Kidney epithelial cell (primary cell): ENCODE measurements at regions not wholly inside any gene's neighbourhood (a gene's known extent, or its start where the extent isn't known, plus 50 kb on each side); places are given as distances from the start of the nearest gene placed in this dataset.

Experiments used
- DNase-seq: peaks from one replicate; pipeline ENCODE4 v3.0.0-alpha.2; 2010; ENCODE audit warnings: low read depth
- H3K27me3 ChIP-seq: 2 replicates; pipeline ENCODE4 v1.6.0; 2011; ENCODE audit warnings: low read length; ENCODE audit not compliant: control insufficient read depth, insufficient read depth
- H3K36me3 ChIP-seq: 2 replicates; pipeline ENCODE4 v1.5.1; 2011; ENCODE audit warnings: low read length; ENCODE audit not compliant: control insufficient read depth, insufficient read depth
- H3K4me3 ChIP-seq: 2 replicates; pipeline ENCODE4 v1.5.1; 2011; ENCODE audit warnings: low read depth, mild to moderate bottlenecking, control low read depth, low read length
- CTCF ChIP-seq: IDR thresholded peaks from 2 replicates; pipeline ENCODE4 v1.5.1; 2011; ENCODE audit warnings: mild to moderate bottlenecking, moderate library complexity, low read length, control low read depth, inconsistent platforms; ENCODE audit not compliant: insufficient read depth, poor library complexity, severe bottlenecking

GRCh38 chr22:49104434-49104833 is 723.2 kb downstream of the BRD1 start:
- H3K36me3 ChIP-seq: no peaks in the 10 kb centered on the region
- no peak overlapping the region for H3K4me3 ChIP-seq
- DNase-seq: no peak
- TF ChIP-seq CTCF: no peak
- no peaks in the 10 kb centered on the region for H3K27me3 ChIP-seq

DNA sequence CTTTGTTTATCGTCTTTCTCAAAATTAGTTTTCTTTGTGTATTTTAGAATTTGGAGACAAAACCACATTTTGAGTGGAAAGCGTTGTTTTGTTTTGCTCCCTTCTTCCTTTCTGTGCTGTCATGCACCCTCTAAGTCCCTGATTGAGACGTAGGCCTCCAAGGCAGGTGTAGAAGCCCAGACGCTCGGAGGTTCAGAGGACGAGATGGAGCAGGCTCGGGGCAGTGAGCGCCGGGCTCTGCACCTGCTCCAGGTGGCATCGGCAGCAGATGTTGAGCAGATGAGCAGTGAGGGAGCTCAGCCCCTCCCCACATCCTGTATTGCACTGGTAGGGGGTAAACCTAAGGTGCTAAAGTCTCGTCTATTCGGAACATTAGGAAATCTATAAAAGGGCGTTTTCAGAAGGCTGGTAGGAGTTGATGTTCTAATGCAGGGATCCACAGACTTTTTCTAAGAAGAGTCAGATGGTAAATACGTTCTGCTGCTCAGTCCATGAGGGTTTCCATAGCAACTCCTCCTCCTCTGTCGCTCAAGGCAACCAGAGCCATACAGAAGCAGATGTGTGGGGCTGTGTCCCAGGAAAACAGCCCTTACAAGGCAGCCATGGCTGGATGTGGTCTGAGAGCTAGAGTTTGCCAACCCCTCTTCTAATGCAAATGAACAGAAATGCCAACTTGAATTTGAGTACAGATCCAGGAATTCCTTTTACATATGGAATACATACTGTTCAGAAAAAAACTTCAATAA is 724.2 kb downstream of the BRD1 start:
- no peak overlapping the region for H3K4me3 ChIP-seq
- H3K36me3 ChIP-seq: no peaks in the 10 kb centered on the region
- no peaks in the 10 kb centered on the region for H3K27me3 ChIP-seq
- DNase-seq: no peak
- TF ChIP-seq CTCF: no peak

- no peak for TF ChIP-seq CTCF
- no peaks in the 10 kb centered on the region for H3K36me3 ChIP-seq
- no peak for DNase-seq
- H3K27me3 ChIP-seq: no peaks in the 10 kb centered on the region
- no peak overlapping the region for H3K4me3 ChIP-seq
Observed at GRCh38 chr22:49102367-49102766, 725.3 kb downstream of the BRD1 start.

DNA sequence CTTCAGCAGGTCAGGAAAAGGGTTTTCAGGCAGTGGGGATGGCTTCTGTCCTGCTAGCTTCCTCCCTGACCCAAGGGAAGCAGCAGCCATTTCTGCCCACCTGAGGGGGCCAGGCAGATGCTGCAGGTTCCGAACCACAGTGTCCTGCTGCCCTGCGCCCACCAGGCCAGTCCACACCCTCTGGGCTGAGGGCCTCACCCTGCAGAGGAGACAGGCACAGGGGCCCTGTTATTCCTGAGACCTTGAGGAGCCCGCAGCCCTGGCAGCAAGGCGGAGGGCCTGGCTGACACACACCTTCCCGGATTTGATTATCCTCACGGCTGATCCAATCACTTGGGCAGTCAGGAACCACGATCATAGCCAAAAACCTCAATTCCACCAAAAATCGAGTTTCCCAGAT is 725.8 kb downstream of the BRD1 start:
- no peak for DNase-seq
- no peak for TF ChIP-seq CTCF
- H3K36me3 ChIP-seq: no peaks in the 10 kb centered on the region
- H3K4me3 ChIP-seq: no peak overlapping the region
- H3K27me3 ChIP-seq: no peaks in the 10 kb centered on the region

- TF ChIP-seq CTCF: no peak
- no peak overlapping the region for H3K4me3 ChIP-seq
- DNase-seq: no peak
- H3K27me3 ChIP-seq: no peaks in the 10 kb centered on the region
- H3K36me3 ChIP-seq: no peaks in the 10 kb centered on the region
Observed at GRCh38 chr22:49101225-49101624, 726.4 kb downstream of the BRD1 start.

- no peak for DNase-seq
- H3K4me3 ChIP-seq: no peak overlapping the region
- TF ChIP-seq CTCF: no peak
- no peaks in the 10 kb centered on the region for H3K27me3 ChIP-seq
- H3K36me3 ChIP-seq: no peaks in the 10 kb centered on the region
Observed at GRCh38 chr22:49100773-49101172, 726.9 kb downstream of the BRD1 start.
